ENCODE measurements at regions not wholly inside any gene's neighbourhood (a gene's known extent, or its start where the extent isn't known, plus 50 kb on each side); places are given as distances from the start of the nearest gene placed in this dataset.
A peak's percentile ranks its signal among the peaks of the same experiment; 100 is the strongest.

GRCh38 chr3:159771865-159772611, 216.6 kb upstream of the IL12A start:
- Histone ChIP-seq H3K4me1 (ENCODE audit: control insufficient read depth, insufficient read depth, low read length) (peaks cover 8% of the 10 kb centered on the region), H3K9ac (ENCODE audit: low read depth, low read length) (no peak overlapping the region)

GRCh38 chr3:159773706-159774105, 214.9 kb upstream of the IL12A start:
- no peak overlapping the region for H3K4me3 ChIP-seq (ENCODE audit: low read depth, low read length)
- no peak overlapping the region for H3K9ac ChIP-seq (ENCODE audit: low read depth, low read length)
- H3K36me3 ChIP-seq (ENCODE audit: control insufficient read depth, insufficient read depth, low read length): no peaks in the 10 kb centered on the region
- H3K4me1 ChIP-seq (ENCODE audit: control insufficient read depth, insufficient read depth, low read length): peaks cover 8% of the 10 kb centered on the region
- H3K9me3 ChIP-seq (ENCODE audit: control insufficient read depth, insufficient read depth, low read length): no peaks in the 10 kb centered on the region
- no peaks in the 10 kb centered on the region for H3K27me3 ChIP-seq (ENCODE audit: control insufficient read depth, insufficient read depth, low read length)

More at GRCh38 chr3:159771865-159772611, 216.6 kb upstream of the IL12A start:
- Histone ChIP-seq H3K4me3 (ENCODE audit: low read depth, low read length) (no peak overlapping the region), H3K9me3 (ENCODE audit: control insufficient read depth, insufficient read depth, low read length) (no peaks in the 10 kb centered on the region), H3K27me3 (ENCODE audit: control insufficient read depth, insufficient read depth, low read length) (no peaks in the 10 kb centered on the region), H3K36me3 (ENCODE audit: control insufficient read depth, insufficient read depth, low read length) (no peaks in the 10 kb centered on the region)

- Histone ChIP-seq H3K4me3 (ENCODE audit: low read depth, low read length) (peak overlapping the region; percentile 30), H3K27me3 (ENCODE audit: control insufficient read depth, insufficient read depth, low read length) (no peaks in the 10 kb centered on the region), H3K36me3 (ENCODE audit: control insufficient read depth, insufficient read depth, low read length) (no peaks in the 10 kb centered on the region), H3K4me1 (ENCODE audit: control insufficient read depth, insufficient read depth, low read length) (peaks cover 8% of the 10 kb centered on the region), H3K9me3 (ENCODE audit: control insufficient read depth, insufficient read depth, low read length) (no peaks in the 10 kb centered on the region), H3K9ac (ENCODE audit: low read depth, low read length) (no peak overlapping the region)
Measured at GRCh38 chr3:159775372-159775961, 213.2 kb upstream of the IL12A start.

- H3K36me3 ChIP-seq (ENCODE audit: control insufficient read depth, insufficient read depth, low read length): no peaks in the 10 kb centered on the region
- H3K9me3 ChIP-seq (ENCODE audit: control insufficient read depth, insufficient read depth, low read length): no peaks in the 10 kb centered on the region
- peaks cover 8% of the 10 kb centered on the region for H3K4me1 ChIP-seq (ENCODE audit: control insufficient read depth, insufficient read depth, low read length)
- H3K27me3 ChIP-seq (ENCODE audit: control insufficient read depth, insufficient read depth, low read length): no peaks in the 10 kb centered on the region
- no peak overlapping the region for H3K4me3 ChIP-seq (ENCODE audit: low read depth, low read length)
- H3K9ac ChIP-seq (ENCODE audit: low read depth, low read length): no peak overlapping the region
Measured at GRCh38 chr3:159776779-159777178, 211.9 kb upstream of the IL12A start.

GRCh38 chr3:159779883-159780282, 208.8 kb upstream of the IL12A start:
- no peaks in the 10 kb centered on the region for H3K36me3 ChIP-seq (ENCODE audit: control insufficient read depth, insufficient read depth, low read length)
- no peak overlapping the region for H3K9ac ChIP-seq (ENCODE audit: low read depth, low read length)
- peaks cover 8% of the 10 kb centered on the region for H3K4me1 ChIP-seq (ENCODE audit: control insufficient read depth, insufficient read depth, low read length)
- H3K9me3 ChIP-seq (ENCODE audit: control insufficient read depth, insufficient read depth, low read length): no peaks in the 10 kb centered on the region
- no peak overlapping the region for H3K4me3 ChIP-seq (ENCODE audit: low read depth, low read length)
- H3K27me3 ChIP-seq (ENCODE audit: control insufficient read depth, insufficient read depth, low read length): no peaks in the 10 kb centered on the region

- H3K27me3 ChIP-seq (ENCODE audit: control insufficient read depth, insufficient read depth, low read length): no peaks in the 10 kb centered on the region
Measured at GRCh38 chr3:159781867-159782266, 206.8 kb upstream of the IL12A start.

DNA sequence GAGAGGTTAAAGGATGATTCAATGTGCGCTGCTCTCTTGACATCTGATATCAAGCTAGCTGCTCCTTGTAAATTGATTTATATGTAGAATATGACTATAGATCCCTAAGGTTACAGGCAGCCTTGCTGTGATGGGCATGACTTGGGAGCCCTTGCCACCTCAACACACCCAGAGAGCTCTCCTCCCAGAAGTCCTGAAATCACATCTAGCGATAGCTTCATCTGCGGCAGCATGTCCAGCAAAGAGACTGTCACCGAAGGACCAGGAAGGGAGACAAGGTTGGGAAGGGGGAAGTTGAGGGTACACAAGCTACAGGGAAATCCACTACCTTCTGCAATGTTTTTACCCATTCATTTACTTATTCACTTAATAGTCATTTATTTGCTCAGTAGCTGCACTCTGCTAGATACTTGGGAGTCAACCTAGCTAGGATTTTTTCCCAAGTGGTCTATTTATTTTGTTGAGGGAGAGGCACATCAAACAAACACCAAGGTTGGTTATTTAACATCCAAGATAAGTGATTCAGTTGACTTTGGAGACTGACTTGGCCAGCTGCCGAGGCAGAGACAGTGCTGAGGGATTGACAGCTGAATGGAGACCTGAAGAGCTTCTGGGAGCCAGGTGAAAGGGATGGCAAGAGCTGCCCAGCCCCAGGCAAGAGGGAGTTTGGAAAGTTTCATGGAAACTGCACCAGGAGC, 205.8 kb upstream of the IL12A start:
- Histone ChIP-seq H3K27me3 (ENCODE audit: control insufficient read depth, insufficient read depth, low read length) (no peaks in the 10 kb centered on the region), H3K4me1 (ENCODE audit: control insufficient read depth, insufficient read depth, low read length) (peaks cover 2% of the 10 kb centered on the region)

More at GRCh38 chr3:159781867-159782266, 206.8 kb upstream of the IL12A start:
- H3K4me1 ChIP-seq (ENCODE audit: control insufficient read depth, insufficient read depth, low read length): no peaks in the 10 kb centered on the region
- H3K36me3 ChIP-seq (ENCODE audit: control insufficient read depth, insufficient read depth, low read length): no peaks in the 10 kb centered on the region
- H3K9me3 ChIP-seq (ENCODE audit: control insufficient read depth, insufficient read depth, low read length): no peaks in the 10 kb centered on the region
- no peak overlapping the region for H3K9ac ChIP-seq (ENCODE audit: low read depth, low read length)
- no peak overlapping the region for H3K4me3 ChIP-seq (ENCODE audit: low read depth, low read length)

DNA sequence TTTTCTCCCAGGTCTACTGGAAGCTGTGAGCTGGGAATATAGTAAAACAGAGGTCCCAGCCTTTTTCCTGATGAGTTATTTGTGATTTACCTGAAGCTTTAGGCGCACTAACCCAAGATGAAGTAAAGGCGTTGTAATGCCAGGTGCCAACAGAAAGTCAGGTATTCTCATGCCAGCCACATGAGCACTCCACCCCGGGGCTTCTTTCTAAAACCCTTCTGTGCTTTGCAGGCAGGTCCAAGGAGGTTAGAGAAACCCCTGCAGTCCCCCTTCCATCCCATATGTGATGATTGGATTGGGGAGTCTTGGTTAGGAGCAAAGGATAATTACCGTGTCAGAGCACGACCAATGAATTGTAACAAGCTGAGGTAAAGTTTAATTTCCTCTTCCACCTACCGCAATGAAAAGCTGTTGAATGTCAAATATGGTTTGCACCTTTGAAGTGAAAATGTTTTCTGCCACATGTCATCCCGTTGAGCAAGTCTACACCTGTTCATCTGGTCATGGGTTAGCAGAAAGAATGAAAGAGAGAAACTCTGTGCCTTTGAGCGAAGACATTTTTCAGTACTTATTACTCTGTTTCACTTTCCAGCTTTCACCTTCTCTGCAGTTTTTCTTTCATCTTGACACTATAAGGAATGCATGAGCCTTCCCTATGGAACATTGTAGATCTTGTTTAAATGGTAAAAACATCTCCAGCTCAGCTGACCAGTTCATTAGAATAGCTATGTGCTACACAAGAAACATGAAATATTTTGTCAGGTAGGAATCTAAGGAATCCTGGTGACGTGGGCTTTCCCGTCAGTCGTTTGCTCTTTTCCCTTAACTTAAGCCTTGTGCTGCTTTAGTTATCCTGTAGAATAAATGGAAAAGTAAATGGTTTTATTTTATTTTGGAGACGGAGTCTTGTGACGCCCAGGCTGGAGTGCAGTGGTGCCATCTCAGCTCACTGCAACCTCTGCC, 204.6 kb upstream of the IL12A start:
- Histone ChIP-seq H3K9me3 (ENCODE audit: control insufficient read depth, insufficient read depth, low read length) (no peaks in the 10 kb centered on the region), H3K36me3 (ENCODE audit: control insufficient read depth, insufficient read depth, low read length) (no peaks in the 10 kb centered on the region), H3K27me3 (ENCODE audit: control insufficient read depth, insufficient read depth, low read length) (no peaks in the 10 kb centered on the region), H3K4me1 (ENCODE audit: control insufficient read depth, insufficient read depth, low read length) (peaks cover 2% of the 10 kb centered on the region), H3K9ac (ENCODE audit: low read depth, low read length) (no peak overlapping the region), H3K4me3 (ENCODE audit: low read depth, low read length) (no peak overlapping the region)

More for the DNA sequence above, 205.8 kb upstream of the IL12A start:
- no peak overlapping the region for H3K9ac ChIP-seq (ENCODE audit: low read depth, low read length)
- no peaks in the 10 kb centered on the region for H3K36me3 ChIP-seq (ENCODE audit: control insufficient read depth, insufficient read depth, low read length)
- H3K4me3 ChIP-seq (ENCODE audit: low read depth, low read length): no peak overlapping the region
- H3K9me3 ChIP-seq (ENCODE audit: control insufficient read depth, insufficient read depth, low read length): no peaks in the 10 kb centered on the region

GRCh38 chr3:159785273-159785708, 203.3 kb upstream of the IL12A start:
- no peak overlapping the region for H3K4me3 ChIP-seq (ENCODE audit: low read depth, low read length)
- H3K4me1 ChIP-seq (ENCODE audit: control insufficient read depth, insufficient read depth, low read length): peaks cover 2% of the 10 kb centered on the region
- H3K27me3 ChIP-seq (ENCODE audit: control insufficient read depth, insufficient read depth, low read length): no peaks in the 10 kb centered on the region
- H3K9me3 ChIP-seq (ENCODE audit: control insufficient read depth, insufficient read depth, low read length): no peaks in the 10 kb centered on the region
- H3K36me3 ChIP-seq (ENCODE audit: control insufficient read depth, insufficient read depth, low read length): no peaks in the 10 kb centered on the region
- no peak overlapping the region for H3K9ac ChIP-seq (ENCODE audit: low read depth, low read length)

GRCh38 chr3:159786489-159787177, 202.0 kb upstream of the IL12A start:
- H3K9ac ChIP-seq (ENCODE audit: low read depth, low read length): no peak overlapping the region
- no peaks in the 10 kb centered on the region for H3K9me3 ChIP-seq (ENCODE audit: control insufficient read depth, insufficient read depth, low read length)
- no peaks in the 10 kb centered on the region for H3K36me3 ChIP-seq (ENCODE audit: control insufficient read depth, insufficient read depth, low read length)
- no peaks in the 10 kb centered on the region for H3K27me3 ChIP-seq (ENCODE audit: control insufficient read depth, insufficient read depth, low read length)
- no peak overlapping the region for H3K4me3 ChIP-seq (ENCODE audit: low read depth, low read length)
- peaks cover 4% of the 10 kb centered on the region for H3K4me1 ChIP-seq (ENCODE audit: control insufficient read depth, insufficient read depth, low read length)

DNA sequence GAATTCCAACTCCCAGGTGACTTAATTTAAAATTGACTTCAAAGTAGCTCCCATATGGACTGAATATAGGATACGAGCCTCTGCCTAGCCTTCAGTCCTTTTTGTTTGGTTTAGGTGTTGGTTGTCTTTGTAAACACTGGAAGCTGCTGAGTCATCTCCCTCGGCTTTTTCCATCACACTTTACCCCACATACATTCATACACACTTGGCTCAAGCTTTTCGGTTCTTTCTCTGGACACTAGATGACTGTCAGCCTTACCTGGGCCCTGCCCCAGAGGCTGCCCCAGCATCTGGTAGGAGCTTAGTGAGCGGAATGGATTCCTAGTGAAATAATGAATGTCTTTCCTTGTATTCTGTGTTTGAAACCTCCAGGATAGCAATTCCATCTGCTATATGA, 201.5 kb upstream of the IL12A start:
- no peaks in the 10 kb centered on the region for H3K36me3 ChIP-seq (ENCODE audit: control insufficient read depth, insufficient read depth, low read length)
- no peak overlapping the region for H3K9ac ChIP-seq (ENCODE audit: low read depth, low read length)
- no peak overlapping the region for H3K4me3 ChIP-seq (ENCODE audit: low read depth, low read length)
- no peaks in the 10 kb centered on the region for H3K9me3 ChIP-seq (ENCODE audit: control insufficient read depth, insufficient read depth, low read length)
- H3K4me1 ChIP-seq (ENCODE audit: control insufficient read depth, insufficient read depth, low read length): peaks cover 4% of the 10 kb centered on the region
- no peaks in the 10 kb centered on the region for H3K27me3 ChIP-seq (ENCODE audit: control insufficient read depth, insufficient read depth, low read length)
